ENCODE measurements at regions not wholly inside any gene's neighbourhood (a gene's known extent, or its start where the extent isn't known, plus 50 kb on each side); places are given as distances from the start of the nearest gene placed in this dataset.

GRCh38 chr18:79583426-79583825 is 96.2 kb upstream of the CTDP1 start:
- H3K36me3 ChIP-seq = no peaks in the 10 kb centered on the region
- no peak for DNase-seq (ENCODE audit: low spot score)
- peaks cover 0 to 15% of the 10 kb centered on the region in 2 donors for H3K4me1 ChIP-seq
- no peak overlapping the region for H3K4me3 ChIP-seq
- no peaks in the 10 kb centered on the region for H3K27me3 ChIP-seq
- H3K27ac ChIP-seq = no peak overlapping the region
- TF ChIP-seq CTCF (IDR thresholded peaks at IDR 0.05) = no peak
- no peaks in the 10 kb centered on the region for H3K9me3 ChIP-seq

GRCh38 chr18:79583984-79584401 is 95.6 kb upstream of the CTDP1 start:
- no peak for DNase-seq (ENCODE audit: low spot score)
- no peak for TF ChIP-seq CTCF (IDR thresholded peaks at IDR 0.05)
- H3K36me3 ChIP-seq = no peaks in the 10 kb centered on the region
- H3K4me3 ChIP-seq = no peak overlapping the region
- H3K4me1 ChIP-seq = peaks cover 0 to 19% of the 10 kb centered on the region in 2 donors
- H3K27me3 ChIP-seq = no peaks in the 10 kb centered on the region
- H3K9me3 ChIP-seq = no peaks in the 10 kb centered on the region
- no peak overlapping the region for H3K27ac ChIP-seq

GRCh38 chr18:79584491-79585394 is 94.9 kb upstream of the CTDP1 start:
- no peak for DNase-seq (ENCODE audit: low spot score)
- Histone ChIP-seq H3K27me3 (no peaks in the 10 kb centered on the region), H3K9me3 (no peaks in the 10 kb centered on the region), H3K36me3 (no peaks in the 10 kb centered on the region), H3K4me1 (peaks cover 0 to 26% of the 10 kb centered on the region in 2 donors), H3K4me3 (no peak overlapping the region), H3K27ac (no peak overlapping the region)
- no peak for TF ChIP-seq CTCF (IDR thresholded peaks at IDR 0.05)

GRCh38 chr18:79585395-79586370 is 93.9 kb upstream of the CTDP1 start:
- Histone ChIP-seq H3K36me3 (no peaks in the 10 kb centered on the region), H3K27ac (no peak overlapping the region), H3K27me3 (no peaks in the 10 kb centered on the region), H3K4me3 (no peak overlapping the region), H3K9me3 (no peaks in the 10 kb centered on the region), H3K4me1 (peaks cover 0 to 35% of the 10 kb centered on the region in 2 donors)
- no peak for TF ChIP-seq CTCF (IDR thresholded peaks at IDR 0.05)
- no peak for DNase-seq (ENCODE audit: low spot score)

DNA sequence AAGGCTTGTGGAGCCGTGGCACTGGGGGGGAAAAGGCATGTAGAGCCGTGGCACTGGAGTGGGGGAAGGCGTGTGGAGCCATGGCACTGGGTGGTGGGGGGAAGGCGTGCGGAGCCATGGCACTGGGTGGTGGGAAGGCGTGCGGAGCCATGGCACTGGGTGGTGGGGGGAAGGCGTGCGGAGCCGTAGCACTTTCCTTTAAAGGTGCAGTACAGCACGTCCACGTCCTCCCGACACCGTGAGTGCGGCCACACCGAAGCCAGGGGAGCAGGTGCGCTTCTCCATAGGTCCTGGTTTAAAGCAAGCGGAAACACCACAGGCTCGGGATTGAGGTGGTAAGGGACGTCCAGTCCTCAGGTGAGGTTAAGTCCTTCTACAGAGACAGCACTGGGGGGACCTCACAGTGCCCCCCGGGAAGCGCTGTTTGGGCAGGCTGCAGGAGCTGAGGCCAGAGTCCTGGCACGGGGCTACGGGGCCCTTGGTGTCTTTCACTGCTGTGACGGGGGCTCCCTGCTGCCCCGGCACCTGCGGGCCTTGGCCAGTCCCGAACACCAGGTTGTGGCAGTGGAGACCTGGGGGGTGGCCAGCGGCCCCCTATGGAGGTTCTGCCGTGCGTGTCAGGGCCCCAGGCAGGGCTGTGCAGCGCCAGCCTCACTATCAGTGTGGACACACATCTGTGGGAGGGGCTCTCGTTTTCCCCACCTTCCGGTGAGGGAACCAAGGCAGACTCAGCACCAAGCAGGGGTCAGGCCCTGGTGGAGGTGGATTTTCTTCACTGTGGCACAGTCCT is 93.0 kb upstream of the CTDP1 start:
- DNase-seq (ENCODE audit: low spot score) = no peak
- H3K9me3 ChIP-seq = no peaks in the 10 kb centered on the region
- no peak overlapping the region for H3K4me3 ChIP-seq
- no peaks in the 10 kb centered on the region for H3K36me3 ChIP-seq
- H3K27me3 ChIP-seq = no peaks in the 10 kb centered on the region
- peaks cover 0 to 39% of the 10 kb centered on the region in 2 donors for H3K4me1 ChIP-seq
- TF ChIP-seq CTCF (IDR thresholded peaks at IDR 0.05) = no peak
- no peak overlapping the region for H3K27ac ChIP-seq
